K562 (cell line): ENCODE measurements at regions not wholly inside any gene's neighbourhood (a gene's known extent, or its start where the extent isn't known, plus 50 kb on each side); places are given as distances from the start of the nearest gene placed in this dataset.

Source experiments
- ATAC-seq: fragments of 200-7000 bp; cut with Tn5 transposase; 3 replicates; pipeline ENCODE4 v1.9.1; 2020; ENCODE audit warnings: moderate library complexity
- BruUV-seq: library from RNA; stranded (reverse); fragments of 400-500 nt; replicated peaks from 2 replicates; lab custom pipeline; 2021; lab: Mats Ljungman, UMichigan
- CTCF ChIA-PET: fragments of 300-600 bp; formaldehyde crosslinking; extraction: SDS; loops from one replicate; lab custom pipeline; 2021; ENCODE audit warnings: low intra/inter-chr PET ratio; lab: Yijun Ruan, JAX
- POLR2A ChIA-PET: fragments of 300-600, 350-650 bp; sonication (Branson Sonifier 250); formaldehyde crosslinking; extraction: SDS; loops from one replicate; lab custom pipeline; 2021; ENCODE audit warnings: antibody characterized with exemption, inconsistent platforms; lab: Yijun Ruan, JAX
- DNase-seq, 4 experiments: peaks; one replicate each; pipeline versions ENCODE4 v3.0.0 to v3.0.0-alpha.2; 2011 to 2018; ENCODE audit warnings: low spot score in 3 of 4, mixed read lengths in 3 of 4; ENCODE audit errors: extremely low read depth in 1 of 4
- FAIRE-seq: peaks from 2 replicates; lab custom pipeline; 2011; peaks lifted over from hg19 to GRCh38; lab: Jason Lieb, UNC
- H2AFZ ChIP-seq: 2 replicates; pipeline ENCODE4 v1.6.0; 2011; ENCODE audit warnings: low read depth, low read length, control low read depth, inconsistent platforms
- H3K27ac ChIP-seq: fragments of 200-600 bp; 3 replicates; pipeline ENCODE4 v1.8.0; 2011; ENCODE audit warnings: low read depth, mild to moderate bottlenecking, control low read depth, inconsistent platforms, low read length, moderate library complexity, mixed read lengths; ENCODE audit errors: extremely low read depth
- H3K27me3 ChIP-seq, 2 experiments: fragments of 300-600 bp in 1 of 2; 2 replicates in 1 of 2; 3 replicates in 1 of 2; pipeline versions ENCODE4 v1.6.0 to v1.8.0; 2011; ENCODE audit warnings: inconsistent platforms in 2 of 2, low read length in 2 of 2, mild to moderate bottlenecking in 1 of 2, mixed read lengths in 1 of 2, moderate library complexity in 1 of 2; ENCODE audit not compliant: control insufficient read depth in 2 of 2, insufficient read depth in 2 of 2
- H3K36me3 ChIP-seq: fragments of 300-600 bp; 3 replicates; pipeline ENCODE4 v1.8.0; 2011; ENCODE audit warnings: mild to moderate bottlenecking, low read length, inconsistent platforms; ENCODE audit not compliant: control insufficient read depth, insufficient read depth
- H3K4me1 ChIP-seq, 2 experiments: fragments of 200-600 bp in 1 of 2; replicated peaks in 1 of 2; 2 replicates in 1 of 2; 3 replicates in 1 of 2; pipeline versions ENCODE4 v1.5.1 to v1.8.0; 2011; ENCODE audit warnings: inconsistent platforms in 2 of 2, low read length in 2 of 2, mild to moderate bottlenecking in 1 of 2, mixed read lengths in 1 of 2, moderate library complexity in 1 of 2; ENCODE audit not compliant: control insufficient read depth in 2 of 2, insufficient read depth in 2 of 2
- H3K4me2 ChIP-seq: 2 replicates; pipeline ENCODE4 v1.6.1; 2011; ENCODE audit warnings: low read length, control low read depth, inconsistent platforms, mixed read lengths; ENCODE audit not compliant: insufficient read depth
- H3K4me3 ChIP-seq: fragments of 200-600 bp; sonication (generic), shearing (Covaris generic); 2 replicates; pipeline ENCODE4 v1.5.1; 2016; ENCODE audit warnings: control low read depth, inconsistent platforms
- H3K79me2 ChIP-seq: fragments of 200-600 bp; 3 replicates; pipeline ENCODE4 v1.8.0; 2011; ENCODE audit warnings: low read length, inconsistent platforms; ENCODE audit not compliant: control insufficient read depth, insufficient read depth
- H3K9ac ChIP-seq, 2 experiments: 2 replicates each; pipeline versions ENCODE4 v1.6.0 to v1.6.1; 2011; ENCODE audit warnings: low read depth in 2 of 2, low read length in 2 of 2, control low read depth in 1 of 2, inconsistent platforms in 1 of 2, mild to moderate bottlenecking in 1 of 2, mixed read lengths in 1 of 2; ENCODE audit not compliant: insufficient read depth in 1 of 2
- H3K9me1 ChIP-seq: one replicate; pipeline ENCODE4 v1.6.0; 2011; ENCODE audit warnings: inconsistent platforms, mild to moderate bottlenecking, low read length, moderate library complexity; ENCODE audit not compliant: control insufficient read depth, insufficient read depth
- H3K9me3 ChIP-seq: replicated peaks from 2 replicates; pipeline ENCODE4 v1.5.1; 2011; ENCODE audit warnings: low read depth, low read length, inconsistent platforms; ENCODE audit not compliant: control insufficient read depth, insufficient read depth
- H4K20me1 ChIP-seq: replicated peaks from 2 replicates; pipeline ENCODE4 v1.6.1; 2011; ENCODE audit warnings: low read length, inconsistent platforms, mixed read lengths; ENCODE audit not compliant: control insufficient read depth, insufficient read depth
- ARID1B ChIP-seq: fragments of 450-650 bp; IDR thresholded peaks from 2 replicates; pipeline ENCODE4 v1.6.1; 2016; ENCODE audit warnings: antibody characterized with exemption, mild to moderate bottlenecking, inconsistent platforms
- BRCA1 ChIP-seq, 2 experiments: fragments of 450-650 bp in 1 of 2; sonication (generic) in 1 of 2; formaldehyde crosslinking in 1 of 2; IDR thresholded peaks; 2 replicates each; pipeline versions ENCODE4 v1.5.0 to v1.6.1; 2017 to 2020; ENCODE audit warnings: mild to moderate bottlenecking in 1 of 2, missing genetic modification reagents in 1 of 2
- EZH2 ChIP-seq: IDR thresholded peaks from 2 replicates; pipeline ENCODE4 v1.6.1; 2012; ENCODE audit warnings: low read depth, mild to moderate bottlenecking, inconsistent platforms, low read length, borderline replicate concordance
- KAT7 ChIP-seq: sonication (generic); formaldehyde crosslinking; IDR thresholded peaks from 2 replicates; pipeline ENCODE4 v1.8.0; 2022; ENCODE audit warnings: missing genetic modification reagents, mild to moderate bottlenecking, borderline replicate concordance
- KDM5B ChIP-seq: fragments of 200-600 bp; sonication (generic); IDR thresholded peaks from 2 replicates; pipeline ENCODE4 v1.6.1; 2012; ENCODE audit warnings: low read depth, mild to moderate bottlenecking, moderate library complexity, low read length, control low read depth, inconsistent platforms; ENCODE audit not compliant: insufficient replicate concordance
- MAFF ChIP-seq: IDR thresholded peaks from 2 replicates; pipeline ENCODE4 v1.6.1; 2012; ENCODE audit warnings: low read length, improper control_type of control experiment
- SMAD2 ChIP-seq: fragments of 150-350 bp; IDR thresholded peaks from 2 replicates; pipeline ENCODE4 v1.6.1; 2014; ENCODE audit warnings: low read depth, mild to moderate bottlenecking, low read length
- SMAD3 ChIP-seq: fragments of 450-650 bp; formaldehyde crosslinking; conservative IDR thresholded peaks from 2 replicates; pipeline ENCODE4 v1.4.0; 2020; ENCODE audit warnings: mild to moderate bottlenecking
- TAF7 ChIP-seq: fragments of 450-650 bp; IDR thresholded peaks from 2 replicates; pipeline ENCODE4 v1.6.1; 2016; ENCODE audit warnings: missing genetic modification characterization, missing compliant biosample characterization
- YBX1 ChIP-seq: fragments of 450-650 bp; IDR thresholded peaks from 2 replicates; pipeline ENCODE4 v1.7.1; 2016; ENCODE audit warnings: mild to moderate bottlenecking
- YY1 ChIP-seq, 3 experiments: IDR thresholded peaks; 2 replicates each; pipeline ENCODE4 v1.6.1; 2011; ENCODE audit warnings: low read length in 2 of 3, mild to moderate bottlenecking in 2 of 3, moderate library complexity in 2 of 3, borderline replicate concordance in 1 of 3, control low read depth in 1 of 3, low read depth in 1 of 3; ENCODE audit not compliant: insufficient read depth in 3 of 3, insufficient replicate concordance in 2 of 3, control insufficient read depth in 1 of 3, insufficient read length in 1 of 3; ENCODE audit errors: extremely low read depth in 1 of 3
- ZNF232 ChIP-seq: sonication (generic); formaldehyde crosslinking; IDR thresholded peaks from 2 replicates; pipeline ENCODE4 v1.8.0; 2022; ENCODE audit warnings: mild to moderate bottlenecking, missing genetic modification reagents
- ZNF695 ChIP-seq: fragments of 450-650 bp; formaldehyde crosslinking; IDR thresholded peaks from 2 replicates; pipeline ENCODE4 v1.4.0; 2020; ENCODE audit warnings: mild to moderate bottlenecking, moderate library complexity
- ZNF717 ChIP-seq: fragments of 250-450 bp; sonication (Bioruptor Pico); IDR thresholded peaks from 2 replicates; pipeline ENCODE4 v1.5.0; 2021
- WGBS: fragments of 100-300 bp; shearing (Covaris generic); methylation state at CpG from one replicate; pipeline ENCODE4 v1.1.6; 2016; ENCODE audit warnings: low coverage, mixed read lengths; ENCODE audit not compliant: insufficient coverage; ENCODE audit errors: missing lambda C conversion rate; 5-methylcytosine and 5-hydroxymethylcytosine counted together
- in situ Hi-C: fragments of 300-500 bp; cut with MboI; formaldehyde crosslinking; loops from 4 replicates; pipeline ENCODE4 v1.15.0; 2018; ENCODE audit warnings: inconsistent platforms, mixed read lengths
- intact Hi-C: fragments of 100-400 bp; cut with micrococcal nuclease; formaldehyde crosslinking; loops from 2 replicates; pipeline ENCODE4 v1.14.2; 2022
- TF ChIP-seq, protein P1 (sequence below): IDR thresholded peaks from 2 replicates; pipeline ENCODE4 v1.6.1; 2011; ENCODE audit not compliant: insufficient read length; ENCODE audit errors: extremely low read depth
- TF ChIP-seq, protein P2 (sequence below): fragments of 250-450 bp; sonication (Bioruptor Pico); IDR thresholded peaks from 2 replicates; pipeline ENCODE4 v1.5.0; 2021

GRCh38 chr18:43590182-43590903 is 313.1 kb upstream of the SYT4 start:
- H2AFZ ChIP-seq, result no peak overlapping the region
- intact Hi-C loops, result no loop called here
- H3K36me3 ChIP-seq, result no peaks in the 10 kb centered on the region
- no peak overlapping the region for H3K27ac ChIP-seq
- under 1% methylated on average over 12 of the region's 20 CpGs for WGBS
- ATAC-seq, result no peak
- BruUV-seq, result no TSS peak
- no peak overlapping the region for H3K4me3 ChIP-seq
- in situ Hi-C loops, result no loop called here
- no peaks in the 10 kb centered on the region for H3K9me3 ChIP-seq
- TF ChIP-seq EZH2, result no peak
- no peak for TF ChIP-seq ZNF717
- H3K4me1 ChIP-seq, result no peaks in the 10 kb centered on the region
- no peaks in the 10 kb centered on the region for H3K79me2 ChIP-seq
- CTCF ChIA-PET, result no interaction called here
- no peaks in the 10 kb centered on the region for H3K9me1 ChIP-seq
- no peak overlapping the region for H3K9ac ChIP-seq
- POLR2A ChIA-PET, result no interaction called here
- no peak for FAIRE-seq
- H4K20me1 ChIP-seq, result no peaks in the 10 kb centered on the region
- DNase-seq, result no peak
- no peaks in the 10 kb centered on the region for H3K27me3 ChIP-seq
- H3K4me2 ChIP-seq, result no peak overlapping the region

DNA sequence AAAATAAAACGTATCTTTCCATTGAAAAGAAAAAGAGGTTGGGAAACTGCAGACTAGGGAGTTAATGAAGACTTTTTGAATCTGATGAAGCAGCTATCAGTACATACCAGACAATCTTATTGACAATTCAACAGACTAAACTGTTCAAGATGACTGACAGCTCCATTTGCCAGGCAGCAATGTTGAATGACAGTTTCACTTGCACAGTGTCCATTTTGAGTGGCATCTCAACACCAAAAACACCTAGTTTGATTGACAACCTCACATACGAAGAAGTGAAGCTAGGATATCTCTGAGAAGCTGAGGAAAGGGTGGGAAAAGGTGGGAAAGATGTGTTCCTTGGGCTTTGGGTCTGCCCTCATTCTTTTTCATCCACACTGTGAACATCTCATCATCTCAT is 315.0 kb upstream of the SYT4 start:
- Histone ChIP-seq H3K79me2 (no peaks in the 10 kb centered on the region), H3K4me3 (no peak overlapping the region), H3K4me1 (no peaks in the 10 kb centered on the region), H3K27ac (no peak overlapping the region), H3K27me3 (no peaks in the 10 kb centered on the region), H3K9me1 (no peaks in the 10 kb centered on the region), H4K20me1 (no peaks in the 10 kb centered on the region), H3K36me3 (no peaks in the 10 kb centered on the region), H3K4me2 (no peak overlapping the region), H3K9ac (no peak overlapping the region), H3K9me3 (no peaks in the 10 kb centered on the region), H2AFZ (no peak overlapping the region)
- no TSS peak for BruUV-seq
- in situ Hi-C loops (no loop called here), intact Hi-C loops (no loop called here)
- POLR2A ChIA-PET, result no interaction called here
- no peak for DNase-seq
- no peak for FAIRE-seq
- ATAC-seq, result no peak
- 0% methylated on average over 2 of the region's 2 CpGs for WGBS
- CTCF ChIA-PET, result no interaction called here
- TF ChIP-seq KAT7 (CRISPR knock-in tag) (no peak), BRCA1 (IDR thresholded peaks at IDR 0.05) (no peak), BRCA1 (CRISPR knock-in tag; IDR thresholded peaks at IDR 0.05) (no peak), TAF7 (tag) (no peak), SMAD2 (no peak), KDM5B (no peak), SMAD3 (no peak), YY1 (IDR thresholded peaks at IDR 0.05; ENCODE audit: borderline replicate concordance in 1 of 3, control insufficient read depth in 1 of 3, extremely low read depth in 1 of 3, insufficient read depth in 3 of 3, insufficient read length in 1 of 3, insufficient replicate concordance in 2 of 3, low read depth in 1 of 3, low read length in 2 of 3) (no peak), YBX1 (no peak), ZNF232 (CRISPR knock-in tag) (no peak), MAFF (no peak), ARID1B (no peak), ZNF695 (CRISPR knock-in tag) (no peak)
- TF ChIP-seq, protein P1, sequence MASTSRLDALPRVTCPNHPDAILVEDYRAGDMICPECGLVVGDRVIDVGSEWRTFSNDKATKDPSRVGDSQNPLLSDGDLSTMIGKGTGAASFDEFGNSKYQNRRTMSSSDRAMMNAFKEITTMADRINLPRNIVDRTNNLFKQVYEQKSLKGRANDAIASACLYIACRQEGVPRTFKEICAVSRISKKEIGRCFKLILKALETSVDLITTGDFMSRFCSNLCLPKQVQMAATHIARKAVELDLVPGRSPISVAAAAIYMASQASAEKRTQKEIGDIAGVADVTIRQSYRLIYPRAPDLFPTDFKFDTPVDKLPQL, result no peak
- TF ChIP-seq, protein P2, sequence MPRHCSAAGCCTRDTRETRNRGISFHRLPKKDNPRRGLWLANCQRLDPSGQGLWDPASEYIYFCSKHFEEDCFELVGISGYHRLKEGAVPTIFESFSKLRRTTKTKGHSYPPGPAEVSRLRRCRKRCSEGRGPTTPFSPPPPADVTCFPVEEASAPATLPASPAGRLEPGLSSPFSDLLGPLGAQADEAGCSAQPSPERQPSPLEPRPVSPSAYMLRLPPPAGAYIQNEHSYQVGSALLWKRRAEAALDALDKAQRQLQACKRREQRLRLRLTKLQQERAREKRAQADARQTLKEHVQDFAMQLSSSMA, result no peak
